Activated naive CD4-positive, alpha-beta T cell treated with anti-CD3 and anti-CD28 coated beads for 36 hours (primary cell): ENCODE measurements at regions not wholly inside any gene's neighbourhood (a gene's known extent, or its start where the extent isn't known, plus 50 kb on each side); places are given as distances from the start of the nearest gene placed in this dataset.

Experiments used
- CTCF ChIA-PET: fragments of 350-600 bp; sonication (Branson Sonifier 250); formaldehyde crosslinking; loops from one replicate; lab custom pipeline; 2021; ENCODE audit warnings: antibody characterized with exemption; lab: Charles Lee
- DNase-seq: peaks from one replicate; pipeline ENCODE4 v3.0.0-alpha.2; 2020
- H3K27ac Mint-ChIP-seq: one replicate; pipeline ENCODE4 v1.8.0; 2021; ENCODE audit warnings: mild to moderate bottlenecking, mixed read lengths
- H3K27me3 Mint-ChIP-seq: one replicate; pipeline ENCODE4 v1.8.0; 2021; ENCODE audit warnings: low read depth, mixed read lengths
- H3K36me3 Mint-ChIP-seq: one replicate; pipeline ENCODE4 v1.8.0; 2021; ENCODE audit warnings: low read depth, mixed read lengths
- H3K4me1 Mint-ChIP-seq: one replicate; pipeline ENCODE4 v1.8.0; 2021; ENCODE audit warnings: low read depth, mixed read lengths
- H3K4me3 Mint-ChIP-seq: one replicate; pipeline ENCODE4 v1.8.0; 2021; ENCODE audit warnings: mild to moderate bottlenecking, moderate library complexity, mixed read lengths
- H3K9me3 Mint-ChIP-seq: one replicate; pipeline ENCODE4 v1.8.0; 2021; ENCODE audit warnings: mixed read lengths
- intact Hi-C: fragments of 100-400 bp; cut with micrococcal nuclease; formaldehyde crosslinking; loops from one replicate; pipeline ENCODE4 v1.15.1; 2023

- no peaks in the 10 kb centered on the region for H3K36me3 Mint-ChIP-seq
- H3K27me3 Mint-ChIP-seq = peaks cover 3% of the 10 kb centered on the region
- no peak for DNase-seq
- H3K4me3 Mint-ChIP-seq = no peak overlapping the region
- no peaks in the 10 kb centered on the region for H3K9me3 Mint-ChIP-seq
- no peak overlapping the region for H3K27ac Mint-ChIP-seq
- no peaks in the 10 kb centered on the region for H3K4me1 Mint-ChIP-seq
- intact Hi-C loops = no loop called here
- CTCF ChIA-PET = no interaction called here
Observed at GRCh38 chr1:55579332-55580001, 364.3 kb upstream of the USP24 start.

GRCh38 chr1:55578646-55579045 is 363.5 kb upstream of the USP24 start:
- intact Hi-C loops = no loop called here
- H3K27ac Mint-ChIP-seq = no peak overlapping the region
- no peak for DNase-seq
- CTCF ChIA-PET = no interaction called here
- H3K4me1 Mint-ChIP-seq = no peaks in the 10 kb centered on the region
- H3K9me3 Mint-ChIP-seq = no peaks in the 10 kb centered on the region
- no peak overlapping the region for H3K4me3 Mint-ChIP-seq
- no peaks in the 10 kb centered on the region for H3K36me3 Mint-ChIP-seq
- H3K27me3 Mint-ChIP-seq = peaks cover 3% of the 10 kb centered on the region

GRCh38 chr1:55575571-55576279 is 360.6 kb upstream of the USP24 start:
- Mint-ChIP-seq H3K4me1 (no peaks in the 10 kb centered on the region), H3K27me3 (no peaks in the 10 kb centered on the region), H3K27ac (no peak overlapping the region), H3K36me3 (no peaks in the 10 kb centered on the region), H3K9me3 (no peaks in the 10 kb centered on the region), H3K4me3 (no peak overlapping the region)
- intact Hi-C loops = no loop called here
- no peak for DNase-seq
- CTCF ChIA-PET = no interaction called here

- Mint-ChIP-seq H3K27ac (no peak overlapping the region), H3K9me3 (no peaks in the 10 kb centered on the region), H3K27me3 (peaks cover 3% of the 10 kb centered on the region), H3K4me1 (no peaks in the 10 kb centered on the region), H3K36me3 (no peaks in the 10 kb centered on the region), H3K4me3 (no peak overlapping the region)
- DNase-seq = no peak
- intact Hi-C loops = no loop called here
- CTCF ChIA-PET = no interaction called here
Observed at GRCh38 chr1:55574691-55575225, 359.6 kb upstream of the USP24 start.

- no peaks in the 10 kb centered on the region for H3K4me1 Mint-ChIP-seq
Observed at GRCh38 chr1:55572878-55573734, 357.9 kb upstream of the USP24 start.

GRCh38 chr1:55571767-55572166 is 356.6 kb upstream of the USP24 start:
- CTCF ChIA-PET = no interaction called here
- no peaks in the 10 kb centered on the region for H3K4me1 Mint-ChIP-seq
- H3K36me3 Mint-ChIP-seq = no peaks in the 10 kb centered on the region
- H3K9me3 Mint-ChIP-seq = no peaks in the 10 kb centered on the region
- no peak for DNase-seq
- H3K4me3 Mint-ChIP-seq = no peak overlapping the region
- H3K27ac Mint-ChIP-seq = no peak overlapping the region
- peaks cover 5% of the 10 kb centered on the region for H3K27me3 Mint-ChIP-seq
- intact Hi-C loops = no loop called here

More at GRCh38 chr1:55572878-55573734, 357.9 kb upstream of the USP24 start:
- DNase-seq = no peak
- Mint-ChIP-seq H3K27ac (no peak overlapping the region), H3K4me3 (no peak overlapping the region), H3K9me3 (no peaks in the 10 kb centered on the region), H3K27me3 (peaks cover 5% of the 10 kb centered on the region), H3K36me3 (no peaks in the 10 kb centered on the region)
- intact Hi-C loops = no loop called here
- CTCF ChIA-PET = no interaction called here

GRCh38 chr1:55569417-55569816 is 354.3 kb upstream of the USP24 start:
- no peaks in the 10 kb centered on the region for H3K36me3 Mint-ChIP-seq
- DNase-seq = no peak
- no peak overlapping the region for H3K27ac Mint-ChIP-seq
- no peaks in the 10 kb centered on the region for H3K9me3 Mint-ChIP-seq
- intact Hi-C loops = no loop called here
- no peak overlapping the region for H3K4me3 Mint-ChIP-seq
- peaks cover 5% of the 10 kb centered on the region for H3K27me3 Mint-ChIP-seq
- no peaks in the 10 kb centered on the region for H3K4me1 Mint-ChIP-seq
- CTCF ChIA-PET = no interaction called here

- H3K4me1 Mint-ChIP-seq = no peaks in the 10 kb centered on the region
- no peak for DNase-seq
- H3K36me3 Mint-ChIP-seq = no peaks in the 10 kb centered on the region
- no peaks in the 10 kb centered on the region for H3K9me3 Mint-ChIP-seq
- H3K27ac Mint-ChIP-seq = no peak overlapping the region
- CTCF ChIA-PET = no interaction called here
- H3K4me3 Mint-ChIP-seq = no peak overlapping the region
- peaks cover 5% of the 10 kb centered on the region for H3K27me3 Mint-ChIP-seq
- intact Hi-C loops = no loop called here
Observed at GRCh38 chr1:55568732-55569131, 353.6 kb upstream of the USP24 start.

GRCh38 chr1:55560266-55560665 is 345.1 kb upstream of the USP24 start:
- no peak overlapping the region for H3K27ac Mint-ChIP-seq
- H3K4me1 Mint-ChIP-seq = no peaks in the 10 kb centered on the region
- H3K27me3 Mint-ChIP-seq = no peaks in the 10 kb centered on the region
- H3K36me3 Mint-ChIP-seq = no peaks in the 10 kb centered on the region
- DNase-seq = no peak
- intact Hi-C loops = no loop called here
- H3K9me3 Mint-ChIP-seq = no peaks in the 10 kb centered on the region
- CTCF ChIA-PET = no interaction called here
- no peak overlapping the region for H3K4me3 Mint-ChIP-seq

GRCh38 chr1:55559842-55560241 is 344.7 kb upstream of the USP24 start:
- Mint-ChIP-seq H3K27ac (no peak overlapping the region), H3K4me1 (no peaks in the 10 kb centered on the region), H3K9me3 (no peaks in the 10 kb centered on the region), H3K36me3 (no peaks in the 10 kb centered on the region), H3K4me3 (no peak overlapping the region), H3K27me3 (no peaks in the 10 kb centered on the region)
- intact Hi-C loops = no loop called here
- CTCF ChIA-PET = no interaction called here
- no peak for DNase-seq

- H3K36me3 Mint-ChIP-seq = no peaks in the 10 kb centered on the region
- DNase-seq = no peak
- no peak overlapping the region for H3K27ac Mint-ChIP-seq
Observed at GRCh38 chr1:55559161-55559611, 344.0 kb upstream of the USP24 start.

GRCh38 chr1:55558515-55558914 is 343.4 kb upstream of the USP24 start:
- H3K27ac Mint-ChIP-seq = no peak overlapping the region
- no peaks in the 10 kb centered on the region for H3K27me3 Mint-ChIP-seq
- no peaks in the 10 kb centered on the region for H3K36me3 Mint-ChIP-seq
- no peaks in the 10 kb centered on the region for H3K4me1 Mint-ChIP-seq
- no peak overlapping the region for H3K4me3 Mint-ChIP-seq
- DNase-seq = no peak
- intact Hi-C loops = no loop called here
- CTCF ChIA-PET = no interaction called here
- no peaks in the 10 kb centered on the region for H3K9me3 Mint-ChIP-seq

More at GRCh38 chr1:55559161-55559611, 344.0 kb upstream of the USP24 start:
- CTCF ChIA-PET = no interaction called here
- Mint-ChIP-seq H3K27me3 (no peaks in the 10 kb centered on the region), H3K9me3 (no peaks in the 10 kb centered on the region), H3K4me1 (no peaks in the 10 kb centered on the region), H3K4me3 (no peak overlapping the region)
- intact Hi-C loops = no loop called here
